ENCODE measurements at regions not wholly inside any gene's neighbourhood (a gene's known extent, or its start where the extent isn't known, plus 50 kb on each side); places are given as distances from the start of the nearest gene placed in this dataset.
"Not testable (repeated sequence)": the region's sequence is repeated elsewhere in the genome, so short reads cannot be mapped to it uniquely, and the experiment has no call there.

DNA sequence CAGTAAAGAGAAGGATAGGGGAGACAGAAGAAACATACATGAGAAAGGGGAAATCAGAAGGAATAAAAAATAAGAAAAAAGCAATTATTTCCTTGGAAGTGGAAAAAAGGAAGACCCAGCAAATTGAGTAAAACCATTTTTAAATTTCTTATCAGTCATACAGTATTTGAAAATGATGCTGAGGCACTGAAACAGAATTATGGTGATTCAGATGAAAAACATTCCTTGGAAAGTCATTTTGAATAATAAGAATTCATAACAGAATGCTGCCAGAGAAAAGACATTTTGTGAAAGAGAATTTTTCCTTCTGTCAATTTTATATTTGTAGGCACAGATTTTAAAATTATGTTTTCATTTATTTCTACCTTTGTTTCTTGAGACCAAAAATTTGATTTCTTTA is 895.5 kb upstream of the EPHA5 start:
- no peak for DNase-seq
- H3K36me3 ChIP-seq (replicated peaks in 1 of 2; ENCODE audit: insufficient read depth in 1 of 2, low read depth in 2 of 2) = no peaks in the 10 kb centered on the region
- H3K4me3 ChIP-seq = no peak overlapping the region
- no peaks in the 10 kb centered on the region for H3K9me3 ChIP-seq
- no peaks in the 10 kb centered on the region for H3K4me1 ChIP-seq
- no peaks in the 10 kb centered on the region for H3K27me3 ChIP-seq
- no peak overlapping the region for H3K27ac ChIP-seq
- ATAC-seq = no peak
- intact Hi-C loops (cut with DNase I) = no loop called here
- TF ChIP-seq, protein P1, sequence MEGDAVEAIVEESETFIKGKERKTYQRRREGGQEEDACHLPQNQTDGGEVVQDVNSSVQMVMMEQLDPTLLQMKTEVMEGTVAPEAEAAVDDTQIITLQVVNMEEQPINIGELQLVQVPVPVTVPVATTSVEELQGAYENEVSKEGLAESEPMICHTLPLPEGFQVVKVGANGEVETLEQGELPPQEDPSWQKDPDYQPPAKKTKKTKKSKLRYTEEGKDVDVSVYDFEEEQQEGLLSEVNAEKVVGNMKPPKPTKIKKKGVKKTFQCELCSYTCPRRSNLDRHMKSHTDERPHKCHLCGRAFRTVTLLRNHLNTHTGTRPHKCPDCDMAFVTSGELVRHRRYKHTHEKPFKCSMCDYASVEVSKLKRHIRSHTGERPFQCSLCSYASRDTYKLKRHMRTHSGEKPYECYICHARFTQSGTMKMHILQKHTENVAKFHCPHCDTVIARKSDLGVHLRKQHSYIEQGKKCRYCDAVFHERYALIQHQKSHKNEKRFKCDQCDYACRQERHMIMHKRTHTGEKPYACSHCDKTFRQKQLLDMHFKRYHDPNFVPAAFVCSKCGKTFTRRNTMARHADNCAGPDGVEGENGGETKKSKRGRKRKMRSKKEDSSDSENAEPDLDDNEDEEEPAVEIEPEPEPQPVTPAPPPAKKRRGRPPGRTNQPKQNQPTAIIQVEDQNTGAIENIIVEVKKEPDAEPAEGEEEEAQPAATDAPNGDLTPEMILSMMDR (IDR thresholded peaks at IDR 0.05) = no peak
- TF ChIP-seq POLR2A (IDR thresholded peaks at IDR 0.05) = no peak

DNA sequence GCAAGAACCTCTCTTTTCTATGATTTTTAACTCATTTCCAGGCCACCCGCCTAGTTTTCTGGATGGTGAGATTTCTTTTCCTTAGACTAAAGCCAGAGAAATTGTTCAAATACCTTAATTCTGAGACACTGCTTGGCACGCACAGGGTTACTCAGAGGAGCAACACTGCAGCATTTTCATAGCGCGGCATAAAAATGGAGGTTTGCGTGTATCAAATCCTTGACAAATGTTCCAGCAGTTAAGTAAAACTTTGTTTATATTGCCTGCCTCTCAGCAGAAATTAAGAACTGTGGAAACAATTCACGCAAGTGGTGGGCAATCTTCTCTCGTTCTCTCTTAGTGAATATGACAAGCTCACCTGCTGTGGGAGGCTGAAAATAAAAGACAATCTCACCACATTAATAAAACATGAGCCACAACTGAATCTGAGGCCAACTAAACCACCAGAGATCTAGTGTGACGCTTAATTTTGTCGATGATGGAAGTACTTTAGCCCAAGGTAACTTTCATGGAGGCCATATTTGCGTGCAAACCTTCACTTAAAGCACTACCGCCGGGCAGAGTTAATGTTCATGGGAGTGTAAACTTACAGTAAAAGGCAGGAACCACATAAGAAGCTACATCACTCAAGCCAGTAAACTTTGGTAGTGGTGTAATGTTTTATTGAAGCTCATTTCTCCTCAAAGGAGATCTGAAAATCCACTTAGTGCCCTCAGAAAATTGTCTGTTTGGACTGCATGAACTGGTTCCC is 894.8 kb upstream of the EPHA5 start:
- TF ChIP-seq POLR2A (IDR thresholded peaks at IDR 0.05) = no peak
- TF ChIP-seq, protein P1 (IDR thresholded peaks at IDR 0.05) = no peak
- ATAC-seq = no peak
- Histone ChIP-seq H3K4me1 (no peaks in the 10 kb centered on the region), H3K27ac (no peak overlapping the region), H3K4me3 (no peak overlapping the region), H3K36me3 (replicated peaks in 1 of 2; ENCODE audit: insufficient read depth in 1 of 2, low read depth in 2 of 2) (no peaks in the 10 kb centered on the region), H3K9me3 (no peaks in the 10 kb centered on the region), H3K27me3 (no peaks in the 10 kb centered on the region)
- WGBS, 2 donors = 79 to 82% methylated on average over 12 of the region's 12 CpGs
- DNase-seq = no peak
- intact Hi-C loops (cut with DNase I) = no loop called here

DNA sequence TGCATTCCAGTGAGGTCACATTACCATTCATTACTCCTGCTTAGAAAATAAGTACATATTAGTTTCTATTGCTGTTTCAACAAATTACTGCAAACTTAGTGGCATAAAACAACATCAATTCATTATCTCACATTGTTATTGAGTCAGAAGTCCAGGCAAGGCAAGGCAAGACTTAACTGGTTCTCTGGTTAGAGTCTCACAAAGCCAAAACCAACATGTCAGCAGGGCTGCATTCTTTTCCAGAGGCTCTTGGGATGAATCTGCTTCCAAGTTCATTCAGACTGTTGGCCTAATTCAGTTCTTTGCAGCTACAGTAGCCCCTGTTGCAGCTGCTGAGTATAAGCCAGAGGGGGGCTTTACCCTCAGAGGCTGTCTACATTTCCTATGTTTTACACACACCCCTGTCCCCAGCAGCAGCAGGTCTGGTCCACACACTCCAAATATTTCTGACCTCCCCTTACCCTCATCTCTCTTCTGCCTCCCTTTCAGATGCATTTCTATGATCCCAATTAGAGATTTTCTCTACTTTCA is 892.1 kb upstream of the EPHA5 start:
- DNase-seq (no peak), ATAC-seq (no peak)
- H3K9me3 ChIP-seq = no peaks in the 10 kb centered on the region
- H3K27ac ChIP-seq = no peak overlapping the region
- TF ChIP-seq, protein P1 (IDR thresholded peaks at IDR 0.05) = no peak
- TF ChIP-seq POLR2A (IDR thresholded peaks at IDR 0.05) = no peak
- H3K4me3 ChIP-seq = no peak overlapping the region
- intact Hi-C loops (cut with DNase I) = no loop called here
- no peaks in the 10 kb centered on the region for H3K36me3 ChIP-seq (replicated peaks in 1 of 2; ENCODE audit: insufficient read depth in 1 of 2, low read depth in 2 of 2)
- no peaks in the 10 kb centered on the region for H3K27me3 ChIP-seq
- no peaks in the 10 kb centered on the region for H3K4me1 ChIP-seq

DNA sequence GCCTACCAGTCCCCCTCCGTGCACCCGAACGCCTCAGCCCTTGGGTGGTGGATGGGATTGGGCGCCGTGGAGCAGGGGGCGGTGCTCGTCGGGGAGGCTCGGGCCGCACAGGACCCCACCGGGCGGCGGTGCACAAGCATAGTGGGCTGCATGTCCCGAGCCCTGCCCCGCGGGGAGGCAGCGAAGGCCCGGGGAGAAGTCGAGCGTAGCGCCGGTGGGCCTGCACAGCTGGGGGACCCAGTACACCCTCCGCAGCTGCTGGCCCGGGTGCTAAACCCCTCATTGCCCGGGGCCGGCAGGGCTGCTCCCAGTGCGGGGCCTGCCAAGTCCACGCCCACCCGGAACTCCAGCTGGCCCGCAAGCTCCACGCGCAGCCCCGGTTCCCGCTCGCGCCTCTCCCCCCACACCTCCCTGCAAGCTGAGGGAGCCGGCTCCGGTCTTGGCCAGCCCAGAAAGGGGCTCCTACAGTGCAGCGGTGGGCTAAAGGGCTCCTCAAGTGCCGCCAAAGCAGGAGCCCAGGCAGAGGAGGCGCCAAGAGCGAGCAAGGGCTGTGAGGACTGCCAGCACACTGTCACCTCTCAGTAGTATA is 891.3 kb upstream of the EPHA5 start:
- H3K4me3 ChIP-seq; H3K9me3 ChIP-seq; H3K36me3 ChIP-seq (replicated peaks in 1 of 2; ENCODE audit: insufficient read depth in 1 of 2, low read depth in 2 of 2); H3K27me3 ChIP-seq; H3K27ac ChIP-seq; ATAC-seq; DNase-seq; H3K4me1 ChIP-seq; intact Hi-C loops (cut with DNase I): not testable (repeated sequence)
- WGBS, 2 donors = 91 to 98% methylated on average over 9 to 31 of the region's 42 CpGs

DNA sequence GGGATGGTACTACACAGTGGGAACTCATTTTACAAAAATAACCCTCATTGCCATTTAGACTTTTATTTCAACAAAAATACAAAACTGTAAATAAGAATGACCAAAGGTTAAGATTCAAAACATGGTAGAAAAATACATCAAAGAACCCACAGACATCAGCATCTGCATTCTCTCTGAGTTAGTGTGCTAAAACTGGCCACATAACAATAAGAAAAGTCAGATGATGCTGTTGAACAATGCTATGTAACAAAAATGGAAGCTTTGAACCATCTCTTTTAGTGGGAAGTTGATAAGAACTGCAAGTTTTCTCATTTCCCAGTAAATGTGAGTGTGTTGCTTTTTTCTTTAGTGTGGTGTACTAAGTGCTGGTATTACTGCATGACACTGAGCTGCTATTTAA is 888.4 kb upstream of the EPHA5 start:
- TF ChIP-seq, protein P1 (IDR thresholded peaks at IDR 0.05) = no peak
- no peak for TF ChIP-seq POLR2A (IDR thresholded peaks at IDR 0.05)
- Histone ChIP-seq H3K27ac (no peak overlapping the region), H3K4me3 (no peak overlapping the region), H3K4me1 (no peaks in the 10 kb centered on the region), H3K36me3 (replicated peaks in 1 of 2; ENCODE audit: insufficient read depth in 1 of 2, low read depth in 2 of 2) (no peaks in the 10 kb centered on the region), H3K9me3 (no peaks in the 10 kb centered on the region), H3K27me3 (no peaks in the 10 kb centered on the region)
- DNase-seq (no peak), ATAC-seq (no peak)
- intact Hi-C loops (cut with DNase I) = no loop called here
